GM19023 (cell line): ENCODE measurements at regions not wholly inside any gene's neighbourhood (a gene's known extent, or its start where the extent isn't known, plus 50 kb on each side); places are given as distances from the start of the nearest gene placed in this dataset.

ENCODE experiments used
- ATAC-seq: cut with Tn5 transposase; IDR thresholded peaks from one replicate; pipeline ENCODE4 v1.9.1; 2021; ENCODE audit warnings: mild to moderate bottlenecking, moderate library complexity; ENCODE audit not compliant: unreplicated experiment

DNA sequence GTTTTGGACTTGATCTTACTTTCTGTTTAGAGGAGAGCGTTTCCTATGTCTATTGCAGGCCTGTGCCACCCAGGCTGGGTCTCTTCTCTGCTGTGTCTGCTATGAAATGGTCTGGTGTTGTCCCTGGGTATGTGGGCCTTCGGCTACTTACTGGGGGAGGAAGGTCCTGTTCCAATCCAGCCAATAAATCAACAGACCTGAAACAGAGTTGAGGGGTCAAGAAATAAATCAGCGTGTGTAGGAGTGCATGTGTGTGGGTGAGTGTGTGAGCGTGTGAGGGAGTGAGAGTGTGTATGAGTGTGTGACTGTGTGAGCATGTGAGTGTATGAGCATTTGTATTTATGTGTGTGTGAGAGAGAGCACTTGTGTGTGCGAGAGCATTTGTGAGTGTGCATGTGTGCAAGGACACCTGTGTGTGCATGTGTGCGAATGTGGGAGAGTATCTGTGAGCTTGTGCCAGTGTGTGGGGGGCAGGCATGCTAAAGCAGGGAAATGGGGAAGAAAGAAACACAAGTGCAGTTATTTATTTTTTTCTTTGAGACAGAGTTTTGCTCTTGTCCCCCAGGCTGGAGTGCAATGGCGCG is 86.3 kb upstream of the PMEPA1 start:
- no peak for ATAC-seq

- ATAC-seq, result no peak
These were observed 85.5 kb upstream of the PMEPA1 start for GRCh38 chr20:57795342-57795697.

DNA sequence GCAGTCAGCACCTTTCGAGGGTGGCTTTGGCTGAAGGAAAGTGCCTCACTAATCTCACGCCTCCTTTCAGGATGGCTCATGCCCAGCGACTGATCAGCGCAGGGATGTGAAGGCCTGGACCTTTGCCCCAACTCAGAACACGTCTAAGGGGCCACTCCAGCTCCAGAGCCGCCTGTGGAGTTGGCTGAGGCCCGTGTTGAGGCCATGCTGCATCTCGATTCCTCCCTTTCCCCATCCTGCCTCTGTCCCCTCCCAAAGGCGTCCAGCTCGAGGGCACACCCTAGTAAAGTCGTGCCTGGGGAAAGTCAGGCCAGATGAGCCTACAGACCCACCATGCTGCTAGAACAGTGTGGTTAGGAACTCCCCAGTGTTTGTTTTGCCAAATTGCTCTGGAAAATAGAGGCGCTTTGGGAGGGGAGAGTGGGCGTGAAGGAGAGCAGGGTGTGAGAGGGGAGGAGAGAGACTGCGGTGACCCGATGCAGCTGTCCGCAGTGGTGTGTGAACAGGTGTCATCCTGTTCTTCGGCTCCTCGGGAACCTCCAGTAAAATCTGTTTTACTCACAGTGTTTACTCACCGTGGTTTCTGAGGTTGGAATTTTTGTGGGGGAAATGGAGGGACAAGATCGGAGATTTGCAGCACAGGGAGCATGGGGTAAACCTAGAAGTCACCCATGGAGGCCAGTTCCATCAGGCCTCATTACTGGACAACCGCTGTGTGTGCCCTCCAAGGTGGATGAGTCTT is 85.0 kb upstream of the PMEPA1 start:
- no peak for ATAC-seq

DNA sequence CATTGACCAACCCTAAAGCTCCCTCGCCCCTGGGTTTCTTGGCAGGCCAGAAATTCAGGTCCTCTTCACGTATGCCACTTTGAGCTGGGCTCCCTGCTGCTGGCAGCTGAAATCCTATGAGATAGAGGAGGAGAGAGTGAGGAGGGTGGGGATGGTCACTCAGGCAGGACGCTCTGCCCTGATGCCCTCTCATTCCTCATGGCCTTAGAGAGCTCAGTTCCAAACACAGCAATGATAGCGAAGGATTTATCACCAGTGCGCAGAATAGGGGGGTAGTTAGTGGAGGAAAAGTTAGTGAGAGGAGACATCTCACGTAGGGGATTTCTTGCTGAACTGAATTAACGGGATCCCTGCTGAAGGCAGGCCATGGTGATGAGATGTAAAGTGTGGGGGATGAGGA is 84.2 kb upstream of the PMEPA1 start:
- ATAC-seq, result no peak

DNA sequence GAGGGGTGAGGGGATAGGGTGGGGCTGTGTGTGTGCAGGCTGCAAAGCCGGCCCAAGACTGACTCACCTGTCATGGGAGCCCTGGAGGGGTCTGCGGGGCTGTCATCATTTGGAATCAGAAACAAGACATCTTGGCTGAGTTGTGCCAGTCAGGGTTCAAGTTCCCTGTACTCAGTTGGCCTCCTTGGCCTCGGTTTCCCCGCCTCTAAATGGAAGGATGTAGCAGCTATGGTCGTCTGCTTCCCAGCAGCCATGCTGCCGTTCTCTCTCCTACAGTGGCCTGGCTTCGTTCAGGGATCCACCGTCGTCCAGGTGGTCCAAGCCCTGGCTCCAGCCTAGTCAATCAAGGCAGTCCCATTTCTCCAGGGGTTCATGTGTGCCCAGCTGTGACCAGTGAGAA is 83.6 kb upstream of the PMEPA1 start:
- ATAC-seq, result no peak

- ATAC-seq, result no peak
These were observed 82.7 kb upstream of the PMEPA1 start for GRCh38 chr20:57792386-57793080.

DNA sequence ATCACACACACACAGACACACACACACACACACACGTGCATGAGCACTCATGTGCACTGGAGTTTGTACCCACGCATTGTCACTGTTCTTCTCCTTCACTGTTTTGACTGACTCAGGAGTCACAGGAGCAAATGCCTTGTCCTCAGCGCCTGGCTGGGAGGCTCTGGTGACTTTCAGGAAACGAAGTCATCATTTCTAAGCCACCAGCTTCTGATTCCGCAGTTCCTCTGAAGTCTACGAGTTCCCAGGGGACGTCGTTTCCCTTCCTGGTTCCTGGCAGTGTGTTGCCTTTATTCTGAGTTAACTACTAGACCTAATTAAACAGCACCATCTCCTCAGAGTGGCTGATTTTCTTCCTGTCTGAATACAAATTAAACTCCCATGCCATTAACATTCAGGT is 82.2 kb upstream of the PMEPA1 start:
- ATAC-seq, result no peak

DNA sequence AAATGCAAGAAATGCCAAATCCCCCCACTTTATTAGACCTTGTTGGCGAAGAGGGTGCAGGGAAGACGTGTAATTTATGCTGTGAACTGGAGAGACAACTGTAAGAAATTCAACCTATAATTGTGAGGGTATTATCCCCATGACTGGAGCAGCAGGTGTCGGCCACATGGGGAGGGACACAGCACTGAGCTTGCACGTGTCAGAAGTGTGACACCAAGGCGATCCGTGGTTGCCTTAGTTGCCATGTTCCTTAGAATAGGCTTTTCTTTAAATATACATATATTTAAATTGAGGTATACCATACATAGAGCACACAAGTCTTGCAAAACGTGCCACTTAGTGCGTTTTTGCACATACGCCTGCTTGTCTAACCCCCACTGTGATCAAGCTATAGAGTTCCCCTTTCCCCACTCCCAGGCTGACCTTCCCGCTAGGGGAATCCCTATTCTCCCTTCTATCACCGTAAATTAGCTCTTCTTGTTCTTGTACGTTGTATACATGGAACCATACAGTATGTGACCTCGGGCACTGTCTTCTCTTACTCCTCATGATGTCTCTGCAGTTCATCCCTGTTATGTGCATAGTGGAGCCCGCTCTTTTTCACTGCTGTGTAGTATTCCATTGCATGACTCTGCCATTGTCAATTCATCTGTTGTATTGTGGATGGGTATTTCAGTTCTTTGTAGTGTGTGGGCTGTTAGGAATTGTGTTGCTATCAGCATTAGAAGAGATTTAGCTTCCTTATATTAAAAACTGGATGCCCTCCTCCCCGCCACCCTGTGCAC is 81.6 kb upstream of the PMEPA1 start:
- ATAC-seq, result no peak

- ATAC-seq, result no peak
These were observed 80.4 kb upstream of the PMEPA1 start for GRCh38 chr20:57790176-57790575.

DNA sequence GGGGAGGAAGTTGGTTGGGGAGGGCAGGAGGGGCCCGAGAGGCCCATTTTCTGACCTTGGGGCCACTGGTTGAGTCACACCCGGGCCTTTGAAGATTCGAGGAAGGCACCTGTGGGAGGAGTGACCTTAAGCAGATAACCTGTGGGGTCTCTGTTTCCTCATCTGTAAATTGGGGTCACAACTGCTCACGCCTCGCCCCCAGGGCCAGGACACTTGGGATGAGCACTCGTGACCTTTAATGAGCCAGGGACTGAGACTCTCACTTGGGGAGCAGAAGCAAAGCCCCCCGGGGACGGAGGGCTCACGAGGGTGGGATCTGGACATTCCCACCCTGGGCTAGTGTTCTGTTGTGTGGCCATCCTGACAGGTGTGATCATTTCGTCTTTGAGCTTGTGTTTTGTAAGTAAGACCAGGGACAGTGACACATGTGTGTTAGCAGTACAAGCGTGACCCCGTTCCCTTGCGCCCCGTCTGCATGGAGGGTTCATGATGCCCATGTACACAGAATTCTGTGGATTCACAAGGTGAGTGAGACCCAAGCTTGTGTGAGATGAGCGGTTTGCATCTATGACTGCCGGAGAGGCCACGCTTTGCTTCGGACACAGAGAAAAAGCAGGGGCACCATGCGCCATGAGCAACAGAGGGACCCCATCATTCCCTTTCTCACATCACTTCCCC is 79.3 kb upstream of the PMEPA1 start:
- no peak for ATAC-seq

GRCh38 chr20:57787990-57788781 is 78.4 kb upstream of the PMEPA1 start:
- ATAC-seq, result no peak

- ATAC-seq, result no peak
These were observed 77.6 kb upstream of the PMEPA1 start for GRCh38 chr20:57787151-57787989.

GRCh38 chr20:57786304-57786932 is 76.6 kb upstream of the PMEPA1 start:
- no peak for ATAC-seq

- ATAC-seq, result no peak
These were observed 75.9 kb upstream of the PMEPA1 start for GRCh38 chr20:57785720-57786119.

- no peak for ATAC-seq
These were observed 75.2 kb upstream of the PMEPA1 start for GRCh38 chr20:57785061-57785460.

DNA sequence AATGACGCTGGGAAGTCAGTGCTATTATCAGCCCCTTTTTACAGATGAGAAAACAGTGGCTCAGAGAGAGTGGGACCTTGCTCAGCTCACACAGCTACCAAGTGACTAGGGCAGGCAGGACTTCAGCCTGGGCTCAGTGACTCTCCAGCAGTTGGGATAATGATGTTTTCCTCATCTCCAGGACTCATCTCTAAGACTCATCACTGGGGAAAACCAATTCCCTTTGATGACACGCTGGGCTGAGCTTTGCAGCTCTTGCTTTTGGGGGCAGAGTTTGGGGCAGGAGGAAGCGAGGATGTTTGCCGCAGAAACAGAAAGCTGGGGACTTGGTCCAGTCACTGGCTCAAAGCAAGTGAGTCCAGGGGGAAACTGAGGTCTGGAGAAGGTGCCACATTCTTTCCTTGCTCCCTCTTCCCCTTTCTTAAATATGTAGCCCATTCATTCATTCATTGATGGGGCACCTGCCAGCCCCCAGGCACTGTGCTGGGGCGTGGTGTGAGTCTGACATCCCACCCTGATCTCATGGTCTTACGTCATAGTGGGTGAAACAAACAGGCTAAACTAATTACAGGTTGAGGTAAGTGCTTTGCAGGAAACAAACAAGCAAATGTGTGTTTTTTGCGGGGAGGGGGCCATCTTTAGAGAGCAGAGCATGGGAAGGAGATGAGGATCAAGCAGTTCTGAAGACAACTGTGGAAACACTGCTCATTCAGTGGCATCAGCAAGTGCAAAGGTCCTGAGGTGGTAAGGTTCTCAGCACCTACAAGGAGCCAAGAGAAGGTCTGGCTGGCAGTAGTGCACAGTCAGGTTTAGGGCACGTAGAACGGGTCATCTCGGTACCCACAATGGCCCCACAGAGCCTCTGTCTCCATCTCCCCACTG is 74.4 kb upstream of the PMEPA1 start:
- ATAC-seq, result no peak

DNA sequence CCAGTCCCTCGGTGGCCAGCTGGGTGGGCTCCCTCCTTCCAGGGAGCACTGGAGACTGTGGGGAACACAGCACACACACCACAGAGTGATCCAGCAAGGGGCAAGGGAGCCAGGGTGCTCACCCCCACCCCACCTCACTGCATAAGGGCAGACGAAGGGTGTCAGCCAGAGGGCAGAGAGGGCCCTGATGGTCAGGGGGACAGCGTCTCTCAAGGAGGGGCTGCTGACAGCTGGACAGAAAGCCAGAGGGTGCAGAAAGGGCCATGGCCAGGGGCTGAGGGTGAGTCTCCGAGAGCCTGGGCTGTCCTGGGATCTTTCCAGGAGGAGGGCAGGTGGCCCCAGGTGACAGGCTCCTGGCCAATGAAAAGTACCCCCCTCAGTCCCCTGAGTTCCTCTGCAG is 73.4 kb upstream of the PMEPA1 start:
- no peak for ATAC-seq

- ATAC-seq, result no peak
These were observed 72.8 kb upstream of the PMEPA1 start for GRCh38 chr20:57782631-57783041.
